ENCODE measurements at regions not wholly inside any gene's neighbourhood (a gene's known extent, or its start where the extent isn't known, plus 50 kb on each side); places are given as distances from the start of the nearest gene placed in this dataset.

DNA sequence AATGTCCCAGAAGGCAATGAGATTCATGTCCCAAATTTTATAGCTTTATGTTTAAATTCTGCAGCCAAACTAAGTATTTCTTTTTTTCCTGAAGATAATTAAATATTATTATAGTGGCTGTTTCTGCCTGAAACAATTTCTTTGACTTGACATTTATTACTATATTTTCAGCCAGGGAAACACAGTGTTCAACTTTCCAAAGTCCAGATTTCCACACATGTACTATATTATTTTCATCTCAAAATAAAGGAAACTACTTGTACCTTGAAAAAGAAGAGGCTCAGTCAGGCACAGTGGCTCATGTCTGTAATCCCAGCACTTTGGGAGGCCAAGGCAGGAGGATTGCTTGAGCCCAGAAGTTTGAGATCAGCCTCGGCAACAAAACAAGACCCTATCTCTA is 77.8 kb upstream of the BTG1 start:
- DNase-seq (ENCODE audit: insufficient read length, low spot score, missing footprints): no peak
- Histone ChIP-seq H3K36me3 (ENCODE audit: insufficient read depth, low read length) (no peaks in the 10 kb centered on the region), H3K4me1 (ENCODE audit: insufficient read depth, low read length) (peaks cover 13% of the 10 kb centered on the region), H2AFZ (ENCODE audit: low read length) (no peak overlapping the region), H3K4me3 (ENCODE audit: insufficient read depth, low read length) (no peak overlapping the region), H3K4me2 (ENCODE audit: insufficient read depth, low read length) (no peak overlapping the region), H3K9me3 (ENCODE audit: low read depth, low read length) (no peaks in the 10 kb centered on the region), H3K27ac (ENCODE audit: low read depth, low read length) (no peak overlapping the region), H3K27me3 (ENCODE audit: insufficient read depth, low read length) (no peaks in the 10 kb centered on the region), H4K20me1 (ENCODE audit: insufficient read depth, low read length) (no peaks in the 10 kb centered on the region), H3K79me2 (ENCODE audit: insufficient read depth, low read length) (no peaks in the 10 kb centered on the region)
- TF ChIP-seq, protein P1, sequence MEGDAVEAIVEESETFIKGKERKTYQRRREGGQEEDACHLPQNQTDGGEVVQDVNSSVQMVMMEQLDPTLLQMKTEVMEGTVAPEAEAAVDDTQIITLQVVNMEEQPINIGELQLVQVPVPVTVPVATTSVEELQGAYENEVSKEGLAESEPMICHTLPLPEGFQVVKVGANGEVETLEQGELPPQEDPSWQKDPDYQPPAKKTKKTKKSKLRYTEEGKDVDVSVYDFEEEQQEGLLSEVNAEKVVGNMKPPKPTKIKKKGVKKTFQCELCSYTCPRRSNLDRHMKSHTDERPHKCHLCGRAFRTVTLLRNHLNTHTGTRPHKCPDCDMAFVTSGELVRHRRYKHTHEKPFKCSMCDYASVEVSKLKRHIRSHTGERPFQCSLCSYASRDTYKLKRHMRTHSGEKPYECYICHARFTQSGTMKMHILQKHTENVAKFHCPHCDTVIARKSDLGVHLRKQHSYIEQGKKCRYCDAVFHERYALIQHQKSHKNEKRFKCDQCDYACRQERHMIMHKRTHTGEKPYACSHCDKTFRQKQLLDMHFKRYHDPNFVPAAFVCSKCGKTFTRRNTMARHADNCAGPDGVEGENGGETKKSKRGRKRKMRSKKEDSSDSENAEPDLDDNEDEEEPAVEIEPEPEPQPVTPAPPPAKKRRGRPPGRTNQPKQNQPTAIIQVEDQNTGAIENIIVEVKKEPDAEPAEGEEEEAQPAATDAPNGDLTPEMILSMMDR (IDR thresholded peaks at IDR 0.05; ENCODE audit: extremely low read depth, low read depth, low read length): no peak

DNA sequence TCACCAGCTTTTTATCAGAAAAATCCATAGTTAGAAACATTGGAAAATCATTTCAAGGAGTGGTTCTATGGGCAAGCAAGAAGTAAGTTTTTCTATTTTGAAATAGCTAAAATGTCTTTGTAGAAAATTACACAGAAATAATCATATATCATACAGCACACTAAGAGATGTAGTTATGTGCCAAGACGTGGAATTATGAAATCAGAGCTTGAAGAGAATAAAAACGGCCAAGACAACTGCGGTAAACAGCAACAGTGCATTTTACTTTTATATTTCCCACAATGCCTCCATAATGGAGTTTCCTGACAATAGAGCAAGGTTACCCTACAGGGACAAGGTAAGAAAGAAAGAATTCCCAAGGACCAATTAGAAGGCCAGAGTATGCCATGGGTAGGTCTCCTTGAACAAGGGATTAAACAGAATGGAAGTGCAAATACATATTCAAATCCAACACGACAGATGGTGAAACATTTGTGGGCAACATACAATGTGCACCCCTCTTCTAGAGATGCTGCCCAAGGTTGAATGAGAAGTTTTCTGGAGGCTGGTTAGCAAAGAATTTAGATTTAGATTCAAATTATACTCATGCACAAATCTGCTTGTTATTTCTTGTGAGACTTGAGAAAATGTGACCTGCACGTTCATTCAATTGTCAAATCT is 76.1 kb upstream of the BTG1 start:
- peak overlapping the region; percentile 5 for H2AFZ ChIP-seq (ENCODE audit: low read length)
- H3K27me3 ChIP-seq (ENCODE audit: insufficient read depth, low read length): no peaks in the 10 kb centered on the region
- peaks cover 13% of the 10 kb centered on the region for H3K4me1 ChIP-seq (ENCODE audit: insufficient read depth, low read length)
- no peak overlapping the region for H3K4me3 ChIP-seq (ENCODE audit: insufficient read depth, low read length)
- no peak overlapping the region for H3K27ac ChIP-seq (ENCODE audit: low read depth, low read length)
- DNase-seq (ENCODE audit: insufficient read length, low spot score, missing footprints): no peak
- no peak overlapping the region for H3K4me2 ChIP-seq (ENCODE audit: insufficient read depth, low read length)
- no peaks in the 10 kb centered on the region for H3K9me3 ChIP-seq (ENCODE audit: low read depth, low read length)
- H4K20me1 ChIP-seq (ENCODE audit: insufficient read depth, low read length): no peaks in the 10 kb centered on the region
- no peaks in the 10 kb centered on the region for H3K36me3 ChIP-seq (ENCODE audit: insufficient read depth, low read length)
- TF ChIP-seq, protein P1 (IDR thresholded peaks at IDR 0.05; ENCODE audit: extremely low read depth, low read depth, low read length): no peak
- H3K79me2 ChIP-seq (ENCODE audit: insufficient read depth, low read length): no peaks in the 10 kb centered on the region

DNA sequence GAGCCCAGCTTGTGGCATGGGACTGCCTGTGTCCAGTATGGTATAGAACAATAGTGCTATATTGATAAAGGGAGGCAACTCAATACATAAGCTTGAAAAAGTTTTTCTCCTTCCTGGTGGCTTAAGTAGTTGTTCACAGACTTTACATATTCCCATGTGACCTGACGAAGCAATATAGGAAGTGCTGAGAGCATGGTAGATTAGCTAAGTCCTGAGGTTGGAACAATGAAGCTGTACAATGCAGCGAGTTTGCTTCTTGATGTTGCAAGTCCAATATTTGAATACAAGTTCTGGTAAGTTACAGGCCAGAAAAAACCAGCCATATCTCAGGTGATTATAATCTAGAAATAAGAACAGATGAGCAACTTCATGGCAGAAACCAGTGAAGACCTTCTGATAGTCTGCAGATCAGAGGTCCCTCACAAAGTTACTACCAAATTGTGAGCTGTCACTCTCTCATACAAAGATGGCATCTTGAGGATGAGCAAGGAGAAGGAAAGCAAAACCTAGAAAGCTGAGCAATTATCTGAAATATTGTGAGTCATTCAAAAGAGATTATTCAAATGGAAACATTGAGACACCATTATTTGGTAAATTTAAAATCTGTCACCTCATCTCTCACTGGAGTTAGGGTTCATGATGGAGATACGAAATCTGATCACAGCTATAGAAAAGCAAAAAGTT is 72.9 kb upstream of the BTG1 start:
- H3K4me3 ChIP-seq (ENCODE audit: insufficient read depth, low read length): no peak overlapping the region
- no peaks in the 10 kb centered on the region for H3K79me2 ChIP-seq (ENCODE audit: insufficient read depth, low read length)
- peak; percentile 42 for DNase-seq (ENCODE audit: insufficient read length, low spot score, missing footprints)
- no peak overlapping the region for H2AFZ ChIP-seq (ENCODE audit: low read length)
- no peaks in the 10 kb centered on the region for H4K20me1 ChIP-seq (ENCODE audit: insufficient read depth, low read length)
- no peaks in the 10 kb centered on the region for H3K27me3 ChIP-seq (ENCODE audit: insufficient read depth, low read length)
- H3K27ac ChIP-seq (ENCODE audit: low read depth, low read length): no peak overlapping the region
- H3K36me3 ChIP-seq (ENCODE audit: insufficient read depth, low read length): no peaks in the 10 kb centered on the region
- H3K9me3 ChIP-seq (ENCODE audit: low read depth, low read length): no peaks in the 10 kb centered on the region
- H3K4me1 ChIP-seq (ENCODE audit: insufficient read depth, low read length): peaks cover 3% of the 10 kb centered on the region
- H3K4me2 ChIP-seq (ENCODE audit: insufficient read depth, low read length): no peak overlapping the region
- TF ChIP-seq, protein P1 (IDR thresholded peaks at IDR 0.05; ENCODE audit: extremely low read depth, low read depth, low read length): no peak

DNA sequence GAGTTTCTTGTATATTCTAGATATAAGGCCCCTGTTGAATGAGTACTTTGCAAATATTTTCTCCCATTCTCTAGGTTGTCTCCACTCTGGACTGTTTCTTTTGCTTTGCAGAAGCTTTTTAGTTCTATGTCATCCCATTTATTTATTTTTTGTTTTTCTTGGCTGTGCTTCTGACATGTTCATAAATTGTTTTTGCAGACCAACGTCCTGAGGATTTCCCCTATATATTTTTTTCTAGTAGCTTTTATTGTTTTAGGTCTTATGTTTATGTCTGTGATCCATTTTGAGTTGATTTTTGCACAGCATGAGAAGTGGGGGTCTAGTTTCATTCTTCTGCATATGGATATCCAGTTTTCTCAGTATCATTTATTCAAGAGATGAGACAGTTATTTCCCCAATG is 70.4 kb upstream of the BTG1 start:
- Histone ChIP-seq H3K4me3 (ENCODE audit: insufficient read depth, low read length) (no peak overlapping the region), H4K20me1 (ENCODE audit: insufficient read depth, low read length) (no peaks in the 10 kb centered on the region), H3K4me1 (ENCODE audit: insufficient read depth, low read length) (peaks cover 3% of the 10 kb centered on the region), H2AFZ (ENCODE audit: low read length) (no peak overlapping the region), H3K4me2 (ENCODE audit: insufficient read depth, low read length) (no peak overlapping the region), H3K27me3 (ENCODE audit: insufficient read depth, low read length) (no peaks in the 10 kb centered on the region), H3K79me2 (ENCODE audit: insufficient read depth, low read length) (no peaks in the 10 kb centered on the region), H3K27ac (ENCODE audit: low read depth, low read length) (no peak overlapping the region), H3K36me3 (ENCODE audit: insufficient read depth, low read length) (no peaks in the 10 kb centered on the region), H3K9me3 (ENCODE audit: low read depth, low read length) (no peaks in the 10 kb centered on the region)
- DNase-seq (ENCODE audit: insufficient read length, low spot score, missing footprints): no peak
- TF ChIP-seq, protein P1 (IDR thresholded peaks at IDR 0.05; ENCODE audit: extremely low read depth, low read depth, low read length): no peak

All from osteoblast (primary cell).